ENCODE measurements at regions not wholly inside any gene's neighbourhood (a gene's known extent, or its start where the extent isn't known, plus 50 kb on each side); places are given as distances from the start of the nearest gene placed in this dataset.

- TF ChIP-seq CTCF (IDR thresholded peaks at IDR 0.05 in 8 of 11, conservative IDR thresholded peaks at IDR 0.05 in 3 of 11) (no peak), POLR2A (IDR thresholded peaks at IDR 0.05) (no peak)
Observed at GRCh38 chr4:74588350-74588749, 143.4 kb downstream of the AREG start.
